ENCODE measurements at regions not wholly inside any gene's neighbourhood (a gene's known extent, or its start where the extent isn't known, plus 50 kb on each side); places are given as distances from the start of the nearest gene placed in this dataset.

DNA sequence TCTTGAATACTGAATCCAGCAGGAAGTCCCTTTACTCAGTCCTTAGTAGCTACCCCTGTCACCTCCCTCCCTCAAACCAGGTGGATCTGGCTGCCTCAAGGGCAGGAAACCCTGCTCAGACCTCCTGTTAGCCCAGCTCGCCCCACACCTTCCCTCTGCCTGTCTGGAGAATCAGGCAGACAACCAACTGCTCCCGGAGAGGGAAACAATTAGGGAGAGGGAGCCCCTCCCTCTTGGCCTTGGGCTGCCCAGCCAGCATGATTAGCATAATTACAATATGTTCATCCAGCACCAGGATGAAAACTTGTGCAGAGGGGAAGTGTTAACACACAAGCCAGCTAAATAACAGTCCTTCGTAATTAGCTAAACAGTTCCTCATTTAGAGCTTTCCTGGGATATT is 185.5 kb downstream of the C1D start:
- H3K9me3 ChIP-seq (ENCODE audit: severe bottlenecking) = no peaks in the 10 kb centered on the region
- no peaks in the 10 kb centered on the region for H3K27me3 ChIP-seq (ENCODE audit: insufficient read depth, poor library complexity, severe bottlenecking)
- DNase-seq (ENCODE audit: low spot score) = no peak
- no peak for ATAC-seq (ENCODE audit: low read depth)
- no peaks in the 10 kb centered on the region for H3K36me3 ChIP-seq (ENCODE audit: low read depth)
- no peak overlapping the region for H3K4me3 ChIP-seq (ENCODE audit: severe bottlenecking)
- TF ChIP-seq, protein P1, sequence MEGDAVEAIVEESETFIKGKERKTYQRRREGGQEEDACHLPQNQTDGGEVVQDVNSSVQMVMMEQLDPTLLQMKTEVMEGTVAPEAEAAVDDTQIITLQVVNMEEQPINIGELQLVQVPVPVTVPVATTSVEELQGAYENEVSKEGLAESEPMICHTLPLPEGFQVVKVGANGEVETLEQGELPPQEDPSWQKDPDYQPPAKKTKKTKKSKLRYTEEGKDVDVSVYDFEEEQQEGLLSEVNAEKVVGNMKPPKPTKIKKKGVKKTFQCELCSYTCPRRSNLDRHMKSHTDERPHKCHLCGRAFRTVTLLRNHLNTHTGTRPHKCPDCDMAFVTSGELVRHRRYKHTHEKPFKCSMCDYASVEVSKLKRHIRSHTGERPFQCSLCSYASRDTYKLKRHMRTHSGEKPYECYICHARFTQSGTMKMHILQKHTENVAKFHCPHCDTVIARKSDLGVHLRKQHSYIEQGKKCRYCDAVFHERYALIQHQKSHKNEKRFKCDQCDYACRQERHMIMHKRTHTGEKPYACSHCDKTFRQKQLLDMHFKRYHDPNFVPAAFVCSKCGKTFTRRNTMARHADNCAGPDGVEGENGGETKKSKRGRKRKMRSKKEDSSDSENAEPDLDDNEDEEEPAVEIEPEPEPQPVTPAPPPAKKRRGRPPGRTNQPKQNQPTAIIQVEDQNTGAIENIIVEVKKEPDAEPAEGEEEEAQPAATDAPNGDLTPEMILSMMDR (IDR thresholded peaks at IDR 0.05; ENCODE audit: poor library complexity, severe bottlenecking) = no peak
- peaks cover 11% of the 10 kb centered on the region for H3K4me1 ChIP-seq (ENCODE audit: insufficient read depth, poor library complexity, severe bottlenecking)
- no peak overlapping the region for H3K27ac ChIP-seq (ENCODE audit: poor library complexity, severe bottlenecking)

DNA sequence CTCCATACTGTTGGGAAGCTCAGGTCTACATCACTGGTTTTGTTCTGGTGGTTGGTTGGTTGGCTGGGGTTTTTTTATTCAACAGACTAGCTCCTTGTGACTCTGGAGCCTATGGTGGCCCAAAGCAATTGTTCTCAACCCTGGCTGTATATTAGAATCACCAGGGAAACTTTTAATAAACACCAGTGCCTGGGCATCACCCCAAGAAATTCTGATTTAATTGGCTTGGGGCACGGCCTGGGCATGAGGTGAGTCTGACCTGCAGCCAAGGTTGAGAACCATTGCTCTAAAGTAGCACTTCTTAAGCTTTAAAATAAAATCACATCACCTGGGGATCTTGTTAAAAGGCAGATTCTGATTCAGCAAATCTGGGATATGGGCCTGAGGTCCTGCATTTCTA is 184.1 kb downstream of the C1D start:
- H3K27me3 ChIP-seq (ENCODE audit: insufficient read depth, poor library complexity, severe bottlenecking) = no peaks in the 10 kb centered on the region
- TF ChIP-seq, protein P1 (IDR thresholded peaks at IDR 0.05; ENCODE audit: poor library complexity, severe bottlenecking) = no peak
- no peak overlapping the region for H3K4me3 ChIP-seq (ENCODE audit: severe bottlenecking)
- no peaks in the 10 kb centered on the region for H3K36me3 ChIP-seq (ENCODE audit: low read depth)
- DNase-seq (ENCODE audit: low spot score) (no peak), ATAC-seq (ENCODE audit: low read depth) (no peak)
- no peaks in the 10 kb centered on the region for H3K9me3 ChIP-seq (ENCODE audit: severe bottlenecking)
- no peak overlapping the region for H3K27ac ChIP-seq (ENCODE audit: poor library complexity, severe bottlenecking)
- H3K4me1 ChIP-seq (ENCODE audit: insufficient read depth, poor library complexity, severe bottlenecking) = peaks cover 11% of the 10 kb centered on the region

DNA sequence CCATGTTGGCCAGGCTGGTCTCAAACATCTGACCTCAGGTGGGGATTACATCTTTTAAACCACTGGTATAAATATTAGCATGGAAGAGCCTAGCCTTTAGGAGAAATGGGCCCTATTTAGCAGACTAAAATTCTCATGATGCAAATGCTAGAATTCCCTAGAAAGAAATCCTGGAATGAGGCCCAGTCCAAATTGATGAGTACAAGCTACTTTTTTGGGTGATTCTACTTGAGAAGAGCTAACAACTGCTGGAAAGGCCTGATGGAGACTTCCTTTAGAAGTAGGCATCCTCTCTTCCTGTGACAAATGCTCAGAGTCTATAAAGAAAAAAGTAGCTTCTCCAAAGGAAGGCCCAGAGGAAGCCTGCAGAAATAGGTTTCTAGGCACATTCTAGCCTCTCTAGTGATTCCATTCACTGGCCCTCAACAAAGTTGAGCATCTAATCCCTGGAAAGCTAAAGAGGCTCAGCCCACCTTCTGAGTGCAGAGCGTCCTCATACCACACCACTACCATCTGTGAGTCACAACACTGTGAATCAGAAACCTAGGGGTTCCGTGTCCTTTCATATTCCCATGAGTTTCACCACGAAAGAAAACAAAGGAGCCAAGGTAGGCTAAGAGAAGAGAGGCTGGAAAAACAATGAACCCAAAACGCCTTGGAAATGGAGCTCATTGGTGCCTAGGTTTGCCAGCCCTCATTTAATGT is 183.1 kb downstream of the C1D start:
- Histone ChIP-seq H3K36me3 (ENCODE audit: low read depth) (no peaks in the 10 kb centered on the region), H3K27ac (ENCODE audit: poor library complexity, severe bottlenecking) (peak overlapping the region; percentile 53), H3K9me3 (ENCODE audit: severe bottlenecking) (no peaks in the 10 kb centered on the region), H3K4me3 (ENCODE audit: severe bottlenecking) (no peak overlapping the region), H3K27me3 (ENCODE audit: insufficient read depth, poor library complexity, severe bottlenecking) (no peaks in the 10 kb centered on the region), H3K4me1 (ENCODE audit: insufficient read depth, poor library complexity, severe bottlenecking) (peaks cover 11% of the 10 kb centered on the region)
- ATAC-seq (ENCODE audit: low read depth) (peak; percentile 88), DNase-seq (ENCODE audit: low spot score) (no peak)
- TF ChIP-seq, protein P1 (IDR thresholded peaks at IDR 0.05; ENCODE audit: poor library complexity, severe bottlenecking) = no peak

GRCh38 chr2:67880291-67880761 is 182.5 kb downstream of the C1D start:
- DNase-seq (ENCODE audit: low spot score) (peak; percentile 66), ATAC-seq (ENCODE audit: low read depth) (peak; percentile 52)
- H3K4me3 ChIP-seq (ENCODE audit: severe bottlenecking) = no peak overlapping the region
- no peaks in the 10 kb centered on the region for H3K9me3 ChIP-seq (ENCODE audit: severe bottlenecking)
- no peaks in the 10 kb centered on the region for H3K27me3 ChIP-seq (ENCODE audit: insufficient read depth, poor library complexity, severe bottlenecking)
- peak overlapping the region; percentile 53 for H3K27ac ChIP-seq (ENCODE audit: poor library complexity, severe bottlenecking)
- TF ChIP-seq, protein P1 (IDR thresholded peaks at IDR 0.05; ENCODE audit: poor library complexity, severe bottlenecking) = no peak
- no peaks in the 10 kb centered on the region for H3K36me3 ChIP-seq (ENCODE audit: low read depth)
- H3K4me1 ChIP-seq (ENCODE audit: insufficient read depth, poor library complexity, severe bottlenecking) = peaks cover 17% of the 10 kb centered on the region

DNA sequence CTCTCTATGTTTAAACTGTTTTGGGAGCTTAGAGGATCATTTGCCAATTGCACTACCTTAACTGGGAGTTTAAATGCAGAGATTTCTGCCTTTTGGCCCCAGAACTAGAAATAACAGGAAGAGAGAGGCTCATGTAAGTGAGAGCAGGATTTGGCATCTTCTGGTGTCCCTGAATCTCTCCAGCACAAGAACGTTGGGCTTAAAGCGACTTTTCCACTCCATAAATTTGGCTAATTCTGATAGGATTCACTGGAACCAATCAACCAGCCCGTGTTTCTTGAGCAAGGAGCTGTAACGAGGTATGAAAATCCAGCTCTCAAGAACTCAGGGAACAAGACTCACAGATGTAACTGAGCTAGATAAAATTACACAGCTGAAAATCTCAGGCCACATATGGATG is 181.0 kb downstream of the C1D start:
- Histone ChIP-seq H3K36me3 (ENCODE audit: low read depth) (no peaks in the 10 kb centered on the region), H3K4me3 (ENCODE audit: severe bottlenecking) (no peak overlapping the region), H3K27me3 (ENCODE audit: insufficient read depth, poor library complexity, severe bottlenecking) (no peaks in the 10 kb centered on the region), H3K4me1 (ENCODE audit: insufficient read depth, poor library complexity, severe bottlenecking) (peaks cover 18% of the 10 kb centered on the region), H3K27ac (ENCODE audit: poor library complexity, severe bottlenecking) (no peak overlapping the region), H3K9me3 (ENCODE audit: severe bottlenecking) (no peaks in the 10 kb centered on the region)
- no peak for ATAC-seq (ENCODE audit: low read depth)
- TF ChIP-seq, protein P1 (IDR thresholded peaks at IDR 0.05; ENCODE audit: poor library complexity, severe bottlenecking) = no peak
- no peak for DNase-seq (ENCODE audit: low spot score)

Measured in RWPE2 (cell line).